ENCODE measurements at regions not wholly inside any gene's neighbourhood (a gene's known extent, or its start where the extent isn't known, plus 50 kb on each side); places are given as distances from the start of the nearest gene placed in this dataset.

- Histone ChIP-seq H4K20me1 (ENCODE audit: control insufficient read depth, extremely low read depth, insufficient read depth, low read length) (no peaks in the 10 kb centered on the region), H3K9me3 (ENCODE audit: control insufficient read depth, low read depth, low read length) (no peaks in the 10 kb centered on the region), H3K9ac (ENCODE audit: control insufficient read depth, extremely low read depth, insufficient read depth, low read length) (no peak overlapping the region), H3K79me2 (ENCODE audit: control insufficient read depth, insufficient read depth, low read length) (no peaks in the 10 kb centered on the region), H3K9me1 (ENCODE audit: control insufficient read depth, extremely low read depth, insufficient read depth, low read length) (no peaks in the 10 kb centered on the region), H3K27me3 (ENCODE audit: control insufficient read depth, extremely low read depth, insufficient read depth, low read length) (no peaks in the 10 kb centered on the region), H3K4me1 (ENCODE audit: control insufficient read depth, extremely low read depth, insufficient read depth, low read length) (no peaks in the 10 kb centered on the region), H3K36me3 (ENCODE audit: control insufficient read depth in 2 of 2, extremely low read depth in 1 of 2, insufficient read depth in 2 of 2, low read length in 2 of 2) (no peaks in the 10 kb centered on the region), H3K4me2 (ENCODE audit: control insufficient read depth, extremely low read depth, insufficient read depth, low read depth, low read length) (no peak overlapping the region), H2AFZ (ENCODE audit: control insufficient read depth, low read length) (no peak overlapping the region), H3K27ac (ENCODE audit: control insufficient read depth, insufficient read depth, low read length) (no peak overlapping the region), H3K4me3 (ENCODE audit: control insufficient read depth in 2 of 3, extremely low read depth in 1 of 3, insufficient read depth in 2 of 3, low read depth in 1 of 3, low read length in 3 of 3) (no peak overlapping the region)
- TF ChIP-seq EZH2 (IDR thresholded peaks at IDR 0.05; ENCODE audit: low read length) (no peak), CTCF (optimal IDR thresholded peaks at IDR 0.05 in 1 of 3, IDR thresholded peaks at IDR 0.05 in 1 of 3, conservative IDR thresholded peaks at IDR 0.05 in 1 of 3; ENCODE audit: extremely low read depth in 1 of 3, insufficient read depth in 2 of 3, low read length in 3 of 3) (no peak)
- dilution Hi-C loops (cut with MboI; ENCODE audit: extremely low pct_ligation_motif_present, low sequenced_read_pairs): no loop called here
- FAIRE-seq (no peak), DNase-seq (ENCODE audit: low read depth, low spot score) (no peak)
Observed at GRCh38 chr5:158549311-158549710, 550.4 kb downstream of the EBF1 start.

- Histone ChIP-seq H2AFZ (ENCODE audit: control insufficient read depth, low read length) (no peak overlapping the region), H3K79me2 (ENCODE audit: control insufficient read depth, insufficient read depth, low read length) (no peaks in the 10 kb centered on the region), H3K4me2 (ENCODE audit: control insufficient read depth, extremely low read depth, insufficient read depth, low read depth, low read length) (no peak overlapping the region), H3K9ac (ENCODE audit: control insufficient read depth, extremely low read depth, insufficient read depth, low read length) (no peak overlapping the region), H3K9me1 (ENCODE audit: control insufficient read depth, extremely low read depth, insufficient read depth, low read length) (no peaks in the 10 kb centered on the region), H3K36me3 (ENCODE audit: control insufficient read depth in 2 of 2, extremely low read depth in 1 of 2, insufficient read depth in 2 of 2, low read length in 2 of 2) (no peaks in the 10 kb centered on the region), H3K9me3 (ENCODE audit: control insufficient read depth, low read depth, low read length) (no peaks in the 10 kb centered on the region), H3K27ac (ENCODE audit: control insufficient read depth, insufficient read depth, low read length) (no peak overlapping the region), H3K4me3 (ENCODE audit: control insufficient read depth in 2 of 3, extremely low read depth in 1 of 3, insufficient read depth in 2 of 3, low read depth in 1 of 3, low read length in 3 of 3) (no peak overlapping the region), H3K27me3 (ENCODE audit: control insufficient read depth, extremely low read depth, insufficient read depth, low read length) (no peaks in the 10 kb centered on the region), H3K4me1 (ENCODE audit: control insufficient read depth, extremely low read depth, insufficient read depth, low read length) (no peaks in the 10 kb centered on the region), H4K20me1 (ENCODE audit: control insufficient read depth, extremely low read depth, insufficient read depth, low read length) (no peaks in the 10 kb centered on the region)
- dilution Hi-C loops (cut with MboI; ENCODE audit: extremely low pct_ligation_motif_present, low sequenced_read_pairs): no loop called here
- FAIRE-seq (no peak), DNase-seq (ENCODE audit: low read depth, low spot score) (no peak)
- TF ChIP-seq EZH2 (IDR thresholded peaks at IDR 0.05; ENCODE audit: low read length) (no peak), CTCF (optimal IDR thresholded peaks at IDR 0.05 in 1 of 3, IDR thresholded peaks at IDR 0.05 in 1 of 3, conservative IDR thresholded peaks at IDR 0.05 in 1 of 3; ENCODE audit: extremely low read depth in 1 of 3, insufficient read depth in 2 of 3, low read length in 3 of 3) (no peak)
Observed at GRCh38 chr5:158546748-158547147, 553.0 kb downstream of the EBF1 start.

All from keratinocyte (primary cell).